Right lobe of liver (tissue), 6 donors: ENCODE measurements at regions not wholly inside any gene's neighbourhood (a gene's known extent, or its start where the extent isn't known, plus 50 kb on each side); places are given as distances from the start of the nearest gene placed in this dataset.

ENCODE experiments used
- ATAC-seq, 4 donors: fragments of 200-7000 bp; cut with Tn5 transposase; one replicate each; pipeline ENCODE4 v1.9.1; 2020; ENCODE audit warnings: mild to moderate bottlenecking in 4 of 4, moderate library complexity in 4 of 4
- DNase-seq, 3 donors: peaks; one replicate each; pipeline ENCODE4 v3.0.0-alpha.2; 2020
- H3K27ac ChIP-seq, 3 donors: fragments of 200-600 bp; one replicate each; pipeline ENCODE4 v1.8.0; 2022
- H3K27me3 ChIP-seq, 2 donors: fragments of 200-600 bp; one replicate each; pipeline ENCODE4 v1.8.0; 2022
- H3K36me3 ChIP-seq, 4 donors: fragments of 200-600 bp; sonication (generic) in 1 of 4; one replicate each; pipeline versions ENCODE4 v1.5.1 to v1.8.0; 2017 to 2022; ENCODE audit warnings: control low read depth in 1 of 4
- H3K4me1 ChIP-seq, 4 donors: fragments of 200-600 bp; sonication (generic) in 1 of 4; one replicate each; pipeline versions ENCODE4 v1.5.1 to v1.8.0; 2017 to 2022; ENCODE audit warnings: control low read depth in 1 of 4
- H3K4me3 ChIP-seq, 3 donors: fragments of 200-600 bp; one replicate each; pipeline ENCODE4 v1.8.0; 2022
- H3K9me3 ChIP-seq, 4 donors: fragments of 200-600 bp; sonication (generic) in 1 of 4; one replicate each; pipeline versions ENCODE4 v1.5.1 to v1.8.0; 2017 to 2022; ENCODE audit warnings: control low read depth in 1 of 4
- POLR2A ChIP-seq: fragments of 450-650 bp; IDR thresholded peaks from one replicate; pipeline ENCODE4 v1.6.1; 2017; ENCODE audit warnings: antibody characterized with exemption, mild to moderate bottlenecking
- WGBS: methylation state at CpG from one replicate; pipeline ENCODE4 v1.1.6; 2018; ENCODE audit warnings: low coverage, low lambda C conversion rate; ENCODE audit not compliant: insufficient coverage; ENCODE audit errors: missing lambda C conversion rate; 5-methylcytosine and 5-hydroxymethylcytosine counted together
- intact Hi-C, 2 donors: fragments of 100-400 bp; cut with DNase I; formaldehyde crosslinking; loops; one replicate each; pipeline versions ENCODE4 v1.11.2 to v1.14.1; 2022
- TF ChIP-seq, protein P1 (sequence below), 4 donors: fragments of 200-600 bp in 3 of 4; fragments of 450-650 bp in 1 of 4; IDR thresholded peaks; one replicate each; pipeline versions ENCODE4 v1.5.1 to v1.8.0; 2016 to 2022; ENCODE audit warnings: antibody characterized with exemption in 4 of 4, mild to moderate bottlenecking in 2 of 4
- donor health status: DM: no; HTN: yes; CAD: no.
- donor health status: DM: no; HTN: no; CAD: no.
- donor health status: DM: no; HTN: no; CAD: no.
- donor health status: DM: no; HTN: yes; CAD: no.
- donor health status: DM: no; HTN: yes; CAD: no.

DNA sequence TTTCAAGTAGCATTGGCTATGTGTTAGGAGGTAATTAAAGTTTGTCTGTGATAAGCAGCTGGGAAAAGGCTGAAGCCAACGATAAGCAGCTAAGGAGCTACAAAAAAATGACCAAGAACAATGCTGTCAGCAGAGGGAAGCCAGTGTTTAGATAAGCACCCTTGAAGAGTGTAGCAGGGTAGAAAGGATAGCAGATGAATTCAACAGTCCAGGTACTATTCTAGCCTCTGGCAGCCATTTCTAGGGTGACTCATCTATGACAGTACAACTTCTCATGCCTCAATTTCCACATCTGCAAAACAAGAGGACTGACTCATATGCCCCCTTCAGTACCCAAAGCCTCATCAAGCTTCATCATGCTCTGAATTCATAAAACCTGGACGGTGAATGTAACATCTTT is 617.6 kb upstream of the UBE2E2 start:
- no peaks in the 10 kb centered on the region for H3K4me1 ChIP-seq
- no peak overlapping the region for H3K4me3 ChIP-seq
- intact Hi-C loops = no loop called here
- no peak for TF ChIP-seq POLR2A
- TF ChIP-seq, protein P1, sequence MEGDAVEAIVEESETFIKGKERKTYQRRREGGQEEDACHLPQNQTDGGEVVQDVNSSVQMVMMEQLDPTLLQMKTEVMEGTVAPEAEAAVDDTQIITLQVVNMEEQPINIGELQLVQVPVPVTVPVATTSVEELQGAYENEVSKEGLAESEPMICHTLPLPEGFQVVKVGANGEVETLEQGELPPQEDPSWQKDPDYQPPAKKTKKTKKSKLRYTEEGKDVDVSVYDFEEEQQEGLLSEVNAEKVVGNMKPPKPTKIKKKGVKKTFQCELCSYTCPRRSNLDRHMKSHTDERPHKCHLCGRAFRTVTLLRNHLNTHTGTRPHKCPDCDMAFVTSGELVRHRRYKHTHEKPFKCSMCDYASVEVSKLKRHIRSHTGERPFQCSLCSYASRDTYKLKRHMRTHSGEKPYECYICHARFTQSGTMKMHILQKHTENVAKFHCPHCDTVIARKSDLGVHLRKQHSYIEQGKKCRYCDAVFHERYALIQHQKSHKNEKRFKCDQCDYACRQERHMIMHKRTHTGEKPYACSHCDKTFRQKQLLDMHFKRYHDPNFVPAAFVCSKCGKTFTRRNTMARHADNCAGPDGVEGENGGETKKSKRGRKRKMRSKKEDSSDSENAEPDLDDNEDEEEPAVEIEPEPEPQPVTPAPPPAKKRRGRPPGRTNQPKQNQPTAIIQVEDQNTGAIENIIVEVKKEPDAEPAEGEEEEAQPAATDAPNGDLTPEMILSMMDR (IDR thresholded peaks at IDR 0.05) = no peak
- no peaks in the 10 kb centered on the region for H3K9me3 ChIP-seq
- no peaks in the 10 kb centered on the region for H3K36me3 ChIP-seq
- no peak overlapping the region for H3K27ac ChIP-seq
- 54% methylated on average over 2 of the region's 2 CpGs for WGBS
- DNase-seq (no peak), ATAC-seq (no peak)
- no peaks in the 10 kb centered on the region for H3K27me3 ChIP-seq

DNA sequence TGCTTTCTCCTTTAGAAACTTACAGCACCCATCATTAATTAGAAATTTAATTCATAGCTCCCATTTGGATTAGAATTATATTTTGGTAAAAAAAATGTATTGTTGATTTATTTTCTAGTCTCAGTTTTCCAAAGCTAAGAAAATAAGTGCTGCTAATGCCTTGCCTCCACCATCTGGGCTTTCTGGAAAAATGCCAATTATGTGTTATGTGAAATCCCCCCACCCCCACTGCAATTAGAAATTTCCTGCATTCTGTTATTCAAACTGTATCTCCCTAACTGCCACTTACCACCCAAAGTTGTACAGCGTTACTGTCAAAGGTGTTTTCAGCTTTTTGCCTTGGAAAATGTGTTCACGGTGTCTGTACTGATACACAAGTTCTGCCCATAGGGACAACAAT is 617.2 kb upstream of the UBE2E2 start:
- Histone ChIP-seq H3K4me1 (no peaks in the 10 kb centered on the region), H3K4me3 (no peak overlapping the region), H3K9me3 (no peaks in the 10 kb centered on the region), H3K36me3 (no peaks in the 10 kb centered on the region), H3K27me3 (no peaks in the 10 kb centered on the region), H3K27ac (no peak overlapping the region)
- intact Hi-C loops = no loop called here
- WGBS = 87% methylated on average over 2 of the region's 2 CpGs
- TF ChIP-seq, protein P1 (IDR thresholded peaks at IDR 0.05) = no peak
- no peak for TF ChIP-seq POLR2A
- ATAC-seq = no peak
- DNase-seq = no peak

DNA sequence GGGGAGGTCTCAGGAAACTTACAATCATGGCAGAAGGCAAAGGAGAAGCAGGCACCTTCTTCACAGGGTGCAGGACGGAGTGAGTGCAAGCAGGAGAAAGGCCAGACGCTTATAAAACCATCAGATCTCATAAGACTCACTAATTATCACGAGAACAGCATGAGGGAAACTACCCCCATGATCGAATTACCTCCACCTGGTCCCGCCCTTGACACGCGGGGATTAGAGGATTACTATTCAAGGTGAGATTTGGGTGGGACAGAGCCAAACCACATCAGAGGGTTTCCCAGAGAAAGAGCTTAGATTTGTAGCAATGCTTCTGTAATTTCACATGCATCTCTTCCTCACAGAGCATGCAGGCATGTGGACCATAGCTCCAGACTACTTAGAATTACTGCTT is 615.7 kb upstream of the UBE2E2 start:
- intact Hi-C loops = no loop called here

DNA sequence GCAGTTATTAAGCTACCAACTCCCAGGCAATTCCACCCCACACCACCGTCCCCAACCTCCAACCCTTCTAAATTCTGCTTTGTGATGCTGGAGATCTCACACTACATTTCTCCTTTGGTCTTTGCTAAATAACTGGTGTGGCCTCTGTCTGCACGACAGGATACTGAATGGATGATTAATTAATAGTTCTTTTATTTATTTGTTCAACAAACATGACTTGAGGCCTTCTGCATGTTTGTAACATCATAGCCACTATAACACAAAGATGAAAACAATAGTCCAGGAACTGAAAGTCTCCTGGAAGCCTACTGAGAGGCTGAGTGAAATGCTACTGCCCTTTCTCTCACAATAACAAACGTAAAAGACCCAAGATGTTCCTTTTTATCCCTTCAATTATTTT is 609.5 kb upstream of the UBE2E2 start:
- whole genome bisulfite sequencing = 25% methylated on average over 3 of the region's 3 CpGs
- intact Hi-C loops = no loop called here
- Histone ChIP-seq H3K27me3 (no peaks in the 10 kb centered on the region), H3K4me1 (no peaks in the 10 kb centered on the region), H3K4me3 (no peak overlapping the region), H3K36me3 (no peaks in the 10 kb centered on the region), H3K27ac (no peak overlapping the region), H3K9me3 (no peaks in the 10 kb centered on the region)
- ATAC-seq = no peak
- no peak for DNase-seq
- TF ChIP-seq, protein P1 (IDR thresholded peaks at IDR 0.05) = no peak
- no peak for TF ChIP-seq POLR2A

More for the DNA sequence above, 615.7 kb upstream of the UBE2E2 start:
- H3K4me1 ChIP-seq = no peaks in the 10 kb centered on the region
- no peak overlapping the region for H3K27ac ChIP-seq
- ATAC-seq = no peak
- no peak for TF ChIP-seq POLR2A
- TF ChIP-seq, protein P1 (IDR thresholded peaks at IDR 0.05) = no peak
- H3K36me3 ChIP-seq = no peaks in the 10 kb centered on the region
- no peaks in the 10 kb centered on the region for H3K27me3 ChIP-seq
- DNase-seq = no peak
- 52% methylated on average over 7 of the region's 7 CpGs for WGBS
- no peak overlapping the region for H3K4me3 ChIP-seq
- H3K9me3 ChIP-seq = no peaks in the 10 kb centered on the region

DNA sequence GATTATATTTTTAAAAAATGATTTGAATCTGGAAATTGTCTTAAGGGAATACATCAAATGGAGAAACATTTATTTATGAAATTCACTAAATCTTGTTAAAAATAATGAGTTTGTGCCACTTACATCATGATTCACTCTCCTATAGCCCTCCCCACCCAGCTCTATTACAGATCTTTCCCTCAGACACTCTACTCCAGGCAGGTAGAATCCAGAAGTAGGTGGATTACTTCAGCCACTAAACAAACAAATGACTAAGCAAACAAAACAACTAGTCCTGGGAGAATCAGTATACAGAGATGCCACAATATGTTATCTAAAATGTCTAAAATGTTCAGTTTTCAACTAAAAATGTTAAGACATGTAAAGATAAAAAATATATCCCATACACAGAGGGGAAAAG is 608.1 kb upstream of the UBE2E2 start:
- no peak overlapping the region for H3K4me3 ChIP-seq
- intact Hi-C loops = no loop called here
- TF ChIP-seq POLR2A = no peak
- TF ChIP-seq, protein P1 (IDR thresholded peaks at IDR 0.05) = no peak

More for the DNA sequence above, 608.1 kb upstream of the UBE2E2 start:
- ATAC-seq (peak in 1 of 4 donors; percentile 38), DNase-seq (no peak)
- no peaks in the 10 kb centered on the region for H3K4me1 ChIP-seq
- no peaks in the 10 kb centered on the region for H3K9me3 ChIP-seq
- no peaks in the 10 kb centered on the region for H3K27me3 ChIP-seq
- H3K27ac ChIP-seq = no peak overlapping the region
- H3K36me3 ChIP-seq = no peaks in the 10 kb centered on the region
